Gastroesophageal sphincter (tissue), 3 donors: ENCODE measurements at regions not wholly inside any gene's neighbourhood (a gene's known extent, or its start where the extent isn't known, plus 50 kb on each side); places are given as distances from the start of the nearest gene placed in this dataset.

ENCODE experiments used
- EP300 ChIP-seq: sonication (generic); formaldehyde crosslinking; IDR thresholded peaks from one replicate; pipeline ENCODE4 v1.6.1; 2017; ENCODE audit warnings: antibody characterized with exemption, mild to moderate bottlenecking
- POLR2A ChIP-seq, 2 donors: fragments of 450-650 bp; IDR thresholded peaks; one replicate each; pipeline ENCODE4 v1.6.1; 2017; ENCODE audit warnings: antibody characterized with exemption in 2 of 2, mild to moderate bottlenecking in 2 of 2, moderate library complexity in 1 of 2
- POLR2AphosphoS5 ChIP-seq: sonication (generic); formaldehyde crosslinking; IDR thresholded peaks from one replicate; pipeline ENCODE4 v1.6.1; 2017; ENCODE audit warnings: antibody characterized with exemption
- TF ChIP-seq, protein P1 (sequence below), 4 experiments: fragments of 200-600 bp in 2 of 4; fragments of 450-650 bp in 2 of 4; sonication (generic) in 1 of 4; IDR thresholded peaks; one replicate each; pipeline ENCODE4 v1.5.1; 2017 to 2019; ENCODE audit warnings: antibody characterized with exemption in 4 of 4, mild to moderate bottlenecking in 2 of 4, moderate library complexity in 2 of 4

DNA sequence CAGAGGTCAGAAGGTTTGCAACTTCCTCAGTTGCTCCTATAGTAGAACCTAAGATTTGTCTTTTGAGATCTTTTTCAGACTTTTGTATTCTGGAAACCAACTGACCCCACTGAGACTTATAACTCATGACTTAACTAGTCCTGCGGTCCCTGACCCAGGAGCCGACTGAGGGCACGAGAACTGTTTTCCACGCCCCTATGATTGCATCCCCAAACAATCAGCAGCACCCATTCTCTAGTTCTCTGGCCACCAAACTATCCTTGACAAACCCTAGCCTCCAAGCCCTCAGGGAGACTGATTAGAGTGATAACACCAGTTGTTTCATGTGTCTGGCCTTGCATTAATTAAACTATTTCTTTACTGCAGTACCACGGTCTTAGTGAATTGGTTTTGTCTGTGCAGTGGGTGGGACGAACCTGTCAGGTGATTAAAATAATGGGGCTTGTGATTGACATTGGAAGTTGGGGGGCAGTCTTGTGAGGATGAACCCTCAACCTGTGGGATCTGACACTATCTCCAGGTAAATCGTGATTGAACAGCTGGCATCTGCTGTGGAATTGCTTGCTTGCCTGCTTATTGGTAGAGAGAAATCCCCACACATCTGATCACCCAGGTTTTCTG is 95.7 kb downstream of the B3GNT2 start:
- TF ChIP-seq, protein P1, sequence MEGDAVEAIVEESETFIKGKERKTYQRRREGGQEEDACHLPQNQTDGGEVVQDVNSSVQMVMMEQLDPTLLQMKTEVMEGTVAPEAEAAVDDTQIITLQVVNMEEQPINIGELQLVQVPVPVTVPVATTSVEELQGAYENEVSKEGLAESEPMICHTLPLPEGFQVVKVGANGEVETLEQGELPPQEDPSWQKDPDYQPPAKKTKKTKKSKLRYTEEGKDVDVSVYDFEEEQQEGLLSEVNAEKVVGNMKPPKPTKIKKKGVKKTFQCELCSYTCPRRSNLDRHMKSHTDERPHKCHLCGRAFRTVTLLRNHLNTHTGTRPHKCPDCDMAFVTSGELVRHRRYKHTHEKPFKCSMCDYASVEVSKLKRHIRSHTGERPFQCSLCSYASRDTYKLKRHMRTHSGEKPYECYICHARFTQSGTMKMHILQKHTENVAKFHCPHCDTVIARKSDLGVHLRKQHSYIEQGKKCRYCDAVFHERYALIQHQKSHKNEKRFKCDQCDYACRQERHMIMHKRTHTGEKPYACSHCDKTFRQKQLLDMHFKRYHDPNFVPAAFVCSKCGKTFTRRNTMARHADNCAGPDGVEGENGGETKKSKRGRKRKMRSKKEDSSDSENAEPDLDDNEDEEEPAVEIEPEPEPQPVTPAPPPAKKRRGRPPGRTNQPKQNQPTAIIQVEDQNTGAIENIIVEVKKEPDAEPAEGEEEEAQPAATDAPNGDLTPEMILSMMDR (IDR thresholded peaks at IDR 0.05) = no peak
- TF ChIP-seq POLR2A (IDR thresholded peaks at IDR 0.05) (no peak), POLR2AphosphoS5 (no peak), EP300 (no peak)
